HG03460 (cell line): ENCODE measurements at regions not wholly inside any gene's neighbourhood (a gene's known extent, or its start where the extent isn't known, plus 50 kb on each side); places are given as distances from the start of the nearest gene placed in this dataset.

Experiments used
- ATAC-seq: cut with Tn5 transposase; IDR thresholded peaks from one replicate; pipeline ENCODE4 v1.9.1; 2021; ENCODE audit not compliant: unreplicated experiment

GRCh38 chr5:158378931-158379330 is 520.0 kb upstream of the CLINT1 start:
- no peak for ATAC-seq

GRCh38 chr5:158376679-158377078 is 517.7 kb upstream of the CLINT1 start:
- ATAC-seq: no peak

GRCh38 chr5:158375531-158375930 is 516.6 kb upstream of the CLINT1 start:
- no peak for ATAC-seq

DNA sequence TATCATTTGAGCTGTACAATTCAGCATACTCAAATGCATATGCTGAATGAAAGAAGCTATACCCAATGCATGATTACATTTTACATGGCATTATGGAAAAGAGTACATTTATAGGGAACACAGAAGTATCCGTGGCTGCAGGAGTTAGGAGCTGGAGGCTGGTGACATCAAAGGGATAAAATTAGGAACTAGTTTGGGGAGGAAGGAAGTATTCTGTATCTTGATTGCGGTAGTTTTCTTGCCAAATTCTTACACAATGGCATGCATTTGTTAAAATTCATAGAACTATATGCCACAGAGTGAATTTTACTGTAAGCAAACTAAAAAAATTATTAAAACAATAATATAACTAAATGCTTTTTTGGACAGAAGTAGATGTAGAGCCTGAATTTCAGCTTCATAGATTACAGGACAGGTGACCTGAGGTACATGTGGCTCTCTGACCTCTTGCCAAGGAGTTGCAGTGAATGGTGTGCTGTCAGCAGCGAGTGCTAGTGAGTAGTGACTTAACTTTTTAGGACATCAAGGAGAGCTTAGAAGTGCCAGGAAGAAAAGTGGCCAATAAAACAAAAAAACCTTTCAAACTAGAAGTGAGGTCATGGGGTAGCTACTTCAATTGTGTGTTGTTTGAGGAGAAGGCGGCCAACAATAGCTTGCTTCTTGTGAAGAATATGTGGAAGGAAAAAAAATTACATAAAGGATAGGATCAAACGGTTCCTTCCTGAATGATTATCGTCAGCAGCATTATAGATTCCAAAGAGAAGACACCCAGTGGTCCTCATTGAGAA is 514.9 kb upstream of the CLINT1 start:
- ATAC-seq: no peak

DNA sequence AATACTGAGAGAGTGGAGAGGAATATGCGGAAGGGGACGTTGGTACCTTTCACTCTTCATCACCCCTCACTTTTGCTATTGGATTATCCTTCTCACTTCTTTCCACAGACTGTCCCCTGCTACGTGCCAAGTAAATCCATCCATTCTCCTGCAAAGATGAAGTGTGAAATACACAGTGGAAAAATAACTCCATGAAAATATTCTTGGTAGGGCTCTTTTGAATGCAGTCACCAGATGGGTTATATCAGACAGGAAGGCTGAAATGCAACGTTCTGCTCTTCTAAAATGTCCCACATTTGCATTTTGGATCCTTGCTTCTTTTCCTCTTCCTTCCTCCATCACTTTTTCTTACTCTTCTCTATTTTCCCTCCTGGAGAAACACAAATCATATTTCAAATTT is 510.3 kb upstream of the CLINT1 start:
- no peak for ATAC-seq

DNA sequence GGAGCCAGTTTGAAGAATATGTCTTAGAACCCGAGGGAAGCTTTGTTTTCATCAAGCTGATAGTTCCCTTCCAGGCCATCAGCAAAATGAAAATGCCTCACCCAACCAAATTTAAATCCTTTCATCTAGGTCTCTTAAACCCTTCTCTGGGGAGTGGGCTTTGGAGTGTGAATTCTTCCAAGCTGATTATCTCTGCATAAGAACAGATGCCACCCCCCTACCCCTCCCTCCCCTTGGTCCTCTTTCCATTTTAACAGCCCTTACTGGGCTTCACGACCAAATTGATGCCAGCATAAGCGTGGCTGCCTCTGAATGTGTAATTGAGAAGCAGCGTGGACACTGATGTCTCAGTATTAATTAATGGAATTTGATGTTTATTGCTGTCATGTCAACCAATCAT is 509.7 kb upstream of the CLINT1 start:
- ATAC-seq: no peak

DNA sequence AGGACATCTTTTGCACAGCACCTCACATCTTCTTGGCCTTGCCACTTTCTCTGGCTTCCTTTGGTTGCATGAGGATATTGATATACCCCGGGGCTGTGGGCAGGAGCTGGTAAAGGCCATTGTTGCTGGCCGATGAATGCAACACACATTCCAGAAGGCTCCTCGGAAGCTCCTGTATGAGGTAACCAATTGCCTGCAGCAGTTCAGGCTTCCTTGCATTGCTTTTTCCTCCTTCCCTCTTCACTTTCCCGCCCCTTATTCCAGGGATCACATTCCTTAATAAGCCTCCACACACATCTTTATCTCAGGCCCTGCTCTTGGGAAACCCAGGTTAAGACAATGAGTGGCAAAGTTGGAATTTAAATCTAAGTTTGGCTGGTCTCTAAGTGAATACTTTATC is 505.4 kb upstream of the CLINT1 start:
- no peak for ATAC-seq

GRCh38 chr5:158354958-158355357 is 496.0 kb upstream of the CLINT1 start:
- no peak for ATAC-seq

DNA sequence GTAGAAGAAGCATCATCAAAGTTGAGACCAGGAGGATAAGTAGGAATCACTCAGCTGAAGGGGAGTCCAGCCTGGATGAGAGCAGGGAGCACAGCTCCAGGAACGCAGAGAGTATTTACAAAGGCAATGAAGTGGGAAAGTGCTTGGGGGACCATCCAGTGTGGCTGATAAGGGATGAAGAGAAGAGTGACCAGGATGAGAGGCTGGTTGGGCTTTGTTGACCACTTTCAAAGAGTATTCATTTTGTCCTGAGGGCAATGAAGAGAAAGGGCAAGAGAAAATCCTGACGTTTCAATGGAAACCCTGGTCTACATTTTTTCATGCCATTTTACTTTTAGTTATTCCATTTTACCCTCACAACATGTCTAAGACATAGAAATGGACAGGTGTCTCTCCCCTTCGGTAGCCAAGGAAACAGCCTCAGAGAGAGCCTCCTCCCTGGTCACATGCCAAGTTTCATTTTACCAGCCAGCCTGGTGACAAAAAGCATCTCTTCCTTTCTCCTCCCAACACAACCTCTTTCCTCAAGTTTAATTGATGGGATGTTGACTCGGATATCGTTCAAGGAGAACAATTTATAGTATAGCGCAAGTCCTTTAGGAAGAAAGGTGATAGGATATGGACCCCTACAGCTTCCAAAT is 492.7 kb upstream of the CLINT1 start:
- ATAC-seq: no peak

- ATAC-seq: no peak
These were observed 491.0 kb upstream of the CLINT1 start for GRCh38 chr5:158349987-158350386.

- no peak for ATAC-seq
These were observed 485.4 kb upstream of the CLINT1 start for GRCh38 chr5:158344376-158344775.

DNA sequence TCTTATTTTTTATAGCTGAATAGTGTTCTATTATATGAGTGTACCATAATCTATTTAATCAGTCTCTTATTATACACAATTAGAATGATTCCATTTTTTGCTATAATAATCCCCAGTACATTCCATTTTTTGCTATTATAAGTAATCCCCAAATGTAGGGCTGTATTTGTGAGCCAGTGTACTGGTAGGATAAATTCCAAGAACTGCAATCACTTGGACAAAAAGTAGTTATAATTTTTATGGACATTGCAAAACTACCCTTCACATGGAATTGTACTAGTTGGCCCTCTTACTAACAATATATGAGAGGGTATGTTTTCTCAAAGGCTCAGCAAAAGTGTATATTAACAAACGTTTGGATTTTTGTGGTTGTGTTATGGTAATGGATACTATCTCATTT is 481.7 kb upstream of the CLINT1 start:
- no peak for ATAC-seq

GRCh38 chr5:158326256-158326655 is 467.3 kb upstream of the CLINT1 start:
- ATAC-seq: no peak

- no peak for ATAC-seq
These were observed 465.3 kb upstream of the CLINT1 start for GRCh38 chr5:158324236-158324635.

- no peak for ATAC-seq
These were observed 463.7 kb upstream of the CLINT1 start for GRCh38 chr5:158322620-158323019.

DNA sequence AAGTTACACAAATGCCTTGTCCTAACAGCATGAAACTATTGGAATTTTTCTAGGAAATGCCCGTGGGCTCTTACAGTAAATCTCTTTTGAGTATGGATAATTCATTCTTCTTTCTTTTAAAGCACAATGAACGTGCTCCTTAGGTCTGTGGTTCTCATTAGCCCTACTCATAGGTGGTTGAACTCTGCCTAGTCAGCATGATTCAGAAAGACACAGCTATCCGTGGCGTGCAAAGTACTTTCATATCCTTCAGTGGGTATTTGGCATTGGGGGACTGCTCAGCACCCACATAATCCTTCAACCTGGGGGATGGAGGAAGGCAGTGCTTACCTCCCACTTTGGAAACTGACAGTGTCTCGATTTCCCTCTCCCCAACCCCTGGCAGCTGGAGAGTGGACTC is 462.0 kb upstream of the CLINT1 start:
- no peak for ATAC-seq

DNA sequence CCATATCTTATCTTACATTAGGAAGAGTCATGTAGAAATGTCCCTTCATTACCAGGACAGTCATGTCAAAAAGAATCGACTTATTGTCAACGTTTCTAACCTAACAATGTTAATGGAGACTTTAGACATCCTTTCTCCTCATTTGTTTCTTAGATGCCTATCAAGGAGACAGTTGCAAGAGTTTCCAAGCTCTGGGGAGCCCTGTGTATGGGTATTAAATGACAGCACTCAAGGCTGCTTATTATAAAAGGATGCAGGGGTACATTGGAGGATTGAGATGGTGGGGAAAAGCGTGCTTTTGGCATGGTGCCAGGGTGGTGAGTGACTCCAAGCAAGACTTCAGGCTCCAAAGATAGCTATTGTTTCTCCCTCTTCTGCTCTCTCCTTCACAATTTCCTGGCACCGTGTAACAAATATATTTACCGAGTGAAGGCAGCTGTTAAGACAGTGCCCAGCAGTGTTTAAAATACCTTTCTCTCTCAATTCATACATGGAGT is 461.3 kb upstream of the CLINT1 start:
- ATAC-seq: no peak

- ATAC-seq: no peak
These were observed 458.6 kb upstream of the CLINT1 start for GRCh38 chr5:158317507-158317906.

GRCh38 chr5:158313733-158314464 is 455.0 kb upstream of the CLINT1 start:
- ATAC-seq: no peak

DNA sequence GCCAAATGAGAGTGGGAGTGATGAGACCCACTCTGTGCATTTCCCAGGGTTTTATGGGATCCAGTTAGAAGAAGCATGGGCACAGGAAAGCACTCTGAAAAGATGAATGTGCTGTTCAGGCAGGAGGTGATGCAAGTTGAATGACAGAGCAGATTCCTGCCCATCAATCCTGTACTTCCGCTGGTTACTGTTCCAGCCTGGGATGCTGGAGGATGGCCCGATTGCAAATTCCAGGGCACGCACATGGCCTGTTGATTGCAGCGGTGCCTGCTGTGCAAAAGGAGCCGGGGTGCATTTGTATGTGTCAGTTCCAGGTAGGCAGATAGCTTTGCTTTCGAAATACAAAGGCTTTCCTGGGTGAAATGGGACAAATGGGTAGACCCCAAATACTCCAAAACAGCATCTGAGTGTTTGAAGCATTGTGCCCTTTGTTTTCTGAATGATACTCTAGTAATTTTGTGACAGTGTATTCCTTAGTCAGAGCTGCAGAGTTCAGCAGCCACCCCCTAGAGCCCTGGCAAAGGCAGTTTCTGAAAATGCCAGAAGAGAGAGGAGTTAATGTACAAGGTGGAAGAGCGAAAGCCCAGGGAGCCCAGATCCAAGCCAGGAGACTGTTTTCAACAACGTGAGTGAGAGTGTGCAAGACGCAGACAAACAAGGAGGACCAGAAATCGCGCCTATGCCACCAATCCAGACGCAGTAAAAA is 454.2 kb upstream of the CLINT1 start:
- no peak for ATAC-seq

DNA sequence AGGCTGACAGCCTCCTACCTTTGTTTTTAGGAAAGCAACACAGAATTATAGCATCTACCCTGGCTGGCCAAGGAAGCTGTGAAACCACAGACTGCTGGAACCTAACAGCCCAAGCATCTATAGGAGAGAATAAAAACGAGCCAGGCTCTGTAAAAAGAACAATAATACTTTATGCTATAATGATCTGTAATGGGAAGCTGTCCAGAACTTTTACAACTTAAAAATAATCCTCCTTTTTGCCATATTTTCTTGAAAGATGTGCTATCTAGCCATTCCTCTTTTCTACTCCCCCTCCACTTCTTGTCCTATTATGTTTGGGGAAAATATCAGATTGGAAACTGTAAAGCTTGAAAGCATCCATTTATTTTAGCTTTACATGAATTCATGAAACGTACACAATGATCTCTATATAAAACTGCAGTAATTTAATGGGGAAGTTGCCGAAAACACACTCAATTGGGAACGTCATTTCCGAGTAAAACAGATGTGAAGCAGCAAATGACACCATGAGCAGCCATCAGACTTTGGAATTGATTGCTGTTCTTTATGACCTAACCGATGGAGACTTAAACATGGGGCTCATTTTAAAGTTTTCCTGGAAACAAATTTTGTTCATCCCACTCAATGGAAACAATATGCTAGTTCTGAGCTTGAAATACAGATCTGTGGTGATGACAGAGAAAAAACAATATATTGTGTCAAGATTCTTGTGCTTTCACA is 450.3 kb upstream of the CLINT1 start:
- ATAC-seq: no peak
